ENCODE measurements at regions not wholly inside any gene's neighbourhood (a gene's known extent, or its start where the extent isn't known, plus 50 kb on each side); places are given as distances from the start of the nearest gene placed in this dataset.
"Not testable (repeated sequence)": the region's sequence is repeated elsewhere in the genome, so short reads cannot be mapped to it uniquely, and the experiment has no call there.

- DNase-seq, result no peak
Observed at GRCh38 chr5:126139086-126139485, 284.1 kb upstream of the GRAMD2B start.

- DNase-seq, result no peak
Observed at GRCh38 chr5:126139773-126140172, 283.4 kb upstream of the GRAMD2B start.

- no peak for DNase-seq
Observed at GRCh38 chr5:126143622-126144021, 279.6 kb upstream of the GRAMD2B start.

- not testable (repeated sequence) for DNase-seq
Observed at GRCh38 chr5:126150319-126150718, 272.9 kb upstream of the GRAMD2B start.

GRCh38 chr5:126155298-126155697, 267.9 kb upstream of the GRAMD2B start:
- DNase-seq, result not testable (repeated sequence)

- DNase-seq, result no peak
Observed at GRCh38 chr5:126166368-126166767, 256.8 kb upstream of the GRAMD2B start.

- DNase-seq, result no peak
Observed at GRCh38 chr5:126168785-126169184, 254.4 kb upstream of the GRAMD2B start.

- no peak for DNase-seq
Observed at GRCh38 chr5:126171916-126172315, 251.3 kb upstream of the GRAMD2B start.

GRCh38 chr5:126172812-126173211, 250.4 kb upstream of the GRAMD2B start:
- DNase-seq, result no peak

- no peak for DNase-seq
Observed at GRCh38 chr5:126178521-126178920, 244.7 kb upstream of the GRAMD2B start.

GRCh38 chr5:126182971-126183695, 240.1 kb upstream of the GRAMD2B start:
- DNase-seq, result no peak

GRCh38 chr5:126184474-126184873, 238.7 kb upstream of the GRAMD2B start:
- no peak for DNase-seq

GRCh38 chr5:126186210-126186609, 237.0 kb upstream of the GRAMD2B start:
- no peak for DNase-seq

GRCh38 chr5:126188804-126189203, 234.4 kb upstream of the GRAMD2B start:
- DNase-seq, result no peak

- DNase-seq, result no peak
Observed at GRCh38 chr5:126189231-126189630, 234.0 kb upstream of the GRAMD2B start.

- DNase-seq, result peak; percentile 94
Observed at GRCh38 chr5:126189862-126190261, 233.3 kb upstream of the GRAMD2B start.

GRCh38 chr5:126192226-126192625, 231.0 kb upstream of the GRAMD2B start:
- DNase-seq, result no peak

- DNase-seq, result no peak
Observed at GRCh38 chr5:126195410-126196100, 227.7 kb upstream of the GRAMD2B start.

- DNase-seq, result peak; percentile 97
Observed at GRCh38 chr5:126198531-126198930, 224.7 kb upstream of the GRAMD2B start.

- DNase-seq, result peak; percentile 31
Observed at GRCh38 chr5:126199467-126199866, 223.7 kb upstream of the GRAMD2B start.

GRCh38 chr5:126208691-126209090, 214.5 kb upstream of the GRAMD2B start:
- DNase-seq, result no peak

GRCh38 chr5:126210955-126211354, 212.3 kb upstream of the GRAMD2B start:
- DNase-seq, result no peak

- DNase-seq, result no peak
Observed at GRCh38 chr5:126219616-126220015, 203.6 kb upstream of the GRAMD2B start.

- no peak for DNase-seq
Observed at GRCh38 chr5:126220725-126221124, 202.5 kb upstream of the GRAMD2B start.

GRCh38 chr5:126228934-126229333, 194.3 kb upstream of the GRAMD2B start:
- DNase-seq, result no peak
